ENCODE measurements at regions not wholly inside any gene's neighbourhood (a gene's known extent, or its start where the extent isn't known, plus 50 kb on each side); places are given as distances from the start of the nearest gene placed in this dataset.

DNA sequence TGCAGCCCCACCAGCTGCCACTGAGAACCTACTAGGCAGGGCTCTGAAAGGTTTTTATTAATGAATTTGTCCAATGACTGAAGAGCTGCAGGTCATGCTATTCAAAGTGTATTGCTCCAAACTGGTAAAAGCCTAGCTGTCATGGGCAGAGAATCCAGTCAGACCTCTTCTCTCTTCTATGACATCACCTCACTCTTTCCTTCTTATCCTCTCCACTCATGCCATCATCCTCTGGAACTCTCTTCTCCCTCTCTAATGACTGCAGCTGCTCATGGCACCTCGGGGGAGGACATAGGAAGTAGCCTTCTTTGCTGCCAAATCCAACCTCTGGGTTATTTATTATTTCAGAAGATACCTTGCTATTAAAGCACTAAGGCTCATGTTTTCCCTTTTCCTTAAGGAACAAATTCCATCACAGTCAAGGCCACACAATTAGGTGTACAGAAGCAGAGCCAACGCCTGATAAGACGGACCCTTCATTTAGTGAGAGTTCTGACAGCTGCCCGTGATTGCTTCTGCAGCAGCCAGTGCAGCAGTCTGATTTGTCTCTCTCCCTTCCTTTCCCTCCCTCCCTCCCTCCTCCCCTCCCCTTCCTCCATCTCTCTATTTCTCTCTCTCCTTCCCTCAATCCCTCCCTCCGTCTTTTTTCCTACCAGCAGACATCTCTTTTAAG is 87.0 kb upstream of the ONECUT1 start:
- ChIA-PET POLR2A (no interaction called here), CTCF (ENCODE audit: low intra/inter-chr PET ratio) (no interaction called here)
- no peak for ATAC-seq
- H3K4me2 ChIP-seq (ENCODE audit: insufficient read depth, low read length) = no peak overlapping the region
- H3K4me1 ChIP-seq (replicated peaks in 1 of 2; ENCODE audit: control insufficient read depth in 2 of 2, insufficient read depth in 2 of 2, low read length in 2 of 2) = no peaks in the 10 kb centered on the region
- TF ChIP-seq, protein P1, sequence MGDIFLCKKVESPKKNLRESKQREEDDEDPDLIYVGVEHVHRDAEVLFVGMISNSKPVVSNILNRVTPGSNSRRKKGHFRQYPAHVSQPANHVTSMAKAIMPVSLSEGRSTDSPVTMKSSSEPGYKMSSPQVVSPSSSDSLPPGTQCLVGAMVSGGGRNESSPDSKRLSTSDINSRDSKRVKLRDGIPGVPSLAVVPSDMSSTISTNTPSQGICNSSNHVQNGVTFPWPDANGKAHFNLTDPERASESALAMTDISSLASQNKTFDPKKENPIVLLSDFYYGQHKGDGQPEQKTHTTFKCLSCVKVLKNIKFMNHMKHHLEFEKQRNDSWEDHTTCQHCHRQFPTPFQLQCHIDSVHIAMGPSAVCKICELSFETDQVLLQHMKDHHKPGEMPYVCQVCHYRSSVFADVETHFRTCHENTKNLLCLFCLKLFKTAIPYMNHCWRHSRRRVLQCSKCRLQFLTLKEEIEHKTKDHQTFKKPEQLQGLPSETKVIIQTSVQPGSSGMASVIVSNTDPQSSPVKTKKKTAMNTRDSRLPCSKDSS (IDR thresholded peaks at IDR 0.05; ENCODE audit: low read depth, partially characterized antibody) = no peak
- no peak for TF ChIP-seq SIN3B (IDR thresholded peaks at IDR 0.05; ENCODE audit: low read depth)
- TF ChIP-seq RUNX1 (IDR thresholded peaks at IDR 0.05; ENCODE audit: low read depth) = no peak
- TF ChIP-seq ZSCAN32 (CRISPR knock-in tag; IDR thresholded peaks at IDR 0.05) = no peak
- TF ChIP-seq ZNF133 (CRISPR knock-in tag; IDR thresholded peaks at IDR 0.05) = no peak
- TF ChIP-seq ZNF408 (CRISPR knock-in tag; IDR thresholded peaks at IDR 0.05; ENCODE audit: low read depth) = no peak
- no peak for TF ChIP-seq JUND (IDR thresholded peaks at IDR 0.05; ENCODE audit: borderline replicate concordance, low read depth, low read length)
- TF ChIP-seq JUND (tag; IDR thresholded peaks at IDR 0.05; ENCODE audit: borderline replicate concordance, low read depth, low read length) = no peak
- H3K4me3 ChIP-seq = no peak overlapping the region
- no peaks in the 10 kb centered on the region for H4K20me1 ChIP-seq (replicated peaks; ENCODE audit: control insufficient read depth, insufficient read depth, low read length)
- intact Hi-C loops (cut with micrococcal nuclease) (no loop called here), in situ Hi-C loops (cut with MboI) (no loop called here)
- no peaks in the 10 kb centered on the region for H3K79me2 ChIP-seq (ENCODE audit: control insufficient read depth, insufficient read depth, low read length)
- H3K9me3 ChIP-seq (replicated peaks; ENCODE audit: control insufficient read depth, insufficient read depth, low read depth, low read length) = no peaks in the 10 kb centered on the region
- no peak for FAIRE-seq
- no TSS peak for BruUV-seq (replicated peaks)
- no peak overlapping the region for H2AFZ ChIP-seq (ENCODE audit: low read depth, low read length)
- no peak for DNase-seq (ENCODE audit: extremely low read depth in 1 of 4, low spot score in 3 of 4)
- no peaks in the 10 kb centered on the region for H3K9me1 ChIP-seq (ENCODE audit: control insufficient read depth, insufficient read depth, low read length)
- H3K27ac ChIP-seq (ENCODE audit: extremely low read depth, low read depth, low read length) = no peak overlapping the region
- WGBS (ENCODE audit: insufficient coverage, low coverage, missing lambda C conversion rate) = 0% methylated on average over 5 of the region's 5 CpGs
- no peak overlapping the region for H3K9ac ChIP-seq (ENCODE audit: insufficient read depth in 1 of 2, low read depth in 2 of 2, low read length in 2 of 2)
- no peaks in the 10 kb centered on the region for H3K27me3 ChIP-seq (ENCODE audit: control insufficient read depth in 2 of 2, insufficient read depth in 2 of 2, low read length in 2 of 2)
- no peaks in the 10 kb centered on the region; the same call in 2 of the 3 replicates for H3K36me3 ChIP-seq (ENCODE audit: control insufficient read depth, insufficient read depth, low read length)
